Astrocyte of the spinal cord (primary cell): ENCODE measurements at regions not wholly inside any gene's neighbourhood (a gene's known extent, or its start where the extent isn't known, plus 50 kb on each side); places are given as distances from the start of the nearest gene placed in this dataset.
A peak's percentile ranks its signal among the peaks of the same experiment; 100 is the strongest.

Experiments used
- DNase-seq: peaks from one replicate; pipeline ENCODE4 v3.0.0; 2011; ENCODE audit warnings: low read depth, low spot score
- H3K4me3 ChIP-seq: 2 replicates; pipeline ENCODE4 v1.5.1; 2011; ENCODE audit warnings: low read depth, mild to moderate bottlenecking, low read length, moderate library complexity
- in situ Hi-C: cut with HindIII; loops from 2 replicates; pipeline ENCODE4 v1.10.0; 2017; ENCODE audit warnings: low sequenced_read_pairs
- TF ChIP-seq, protein P1 (sequence below): IDR thresholded peaks from 2 replicates; pipeline ENCODE4 v1.5.1; 2012; ENCODE audit warnings: low read depth, mild to moderate bottlenecking, low read length, inconsistent platforms

DNA sequence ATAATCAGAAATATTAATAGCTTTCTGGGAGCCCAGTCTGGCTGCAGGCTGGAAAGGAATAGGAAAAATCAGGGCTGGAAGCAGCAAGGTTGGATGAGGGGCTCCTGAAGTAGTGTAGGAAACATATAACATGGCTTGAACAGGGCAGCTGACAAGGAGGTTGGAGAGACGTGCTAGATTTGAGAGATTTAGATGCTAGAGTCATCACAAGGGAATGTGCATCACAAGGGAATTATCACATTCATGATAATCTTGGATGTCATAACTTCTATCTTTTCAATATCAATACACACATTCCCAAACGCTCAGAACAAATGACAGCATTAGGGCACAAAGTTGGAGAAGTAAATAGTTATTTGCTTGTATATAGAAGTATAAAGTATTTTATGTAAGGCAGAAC is 120.9 kb upstream of the EGFR start:
- in situ Hi-C loops: no loop called here
- TF ChIP-seq, protein P1, sequence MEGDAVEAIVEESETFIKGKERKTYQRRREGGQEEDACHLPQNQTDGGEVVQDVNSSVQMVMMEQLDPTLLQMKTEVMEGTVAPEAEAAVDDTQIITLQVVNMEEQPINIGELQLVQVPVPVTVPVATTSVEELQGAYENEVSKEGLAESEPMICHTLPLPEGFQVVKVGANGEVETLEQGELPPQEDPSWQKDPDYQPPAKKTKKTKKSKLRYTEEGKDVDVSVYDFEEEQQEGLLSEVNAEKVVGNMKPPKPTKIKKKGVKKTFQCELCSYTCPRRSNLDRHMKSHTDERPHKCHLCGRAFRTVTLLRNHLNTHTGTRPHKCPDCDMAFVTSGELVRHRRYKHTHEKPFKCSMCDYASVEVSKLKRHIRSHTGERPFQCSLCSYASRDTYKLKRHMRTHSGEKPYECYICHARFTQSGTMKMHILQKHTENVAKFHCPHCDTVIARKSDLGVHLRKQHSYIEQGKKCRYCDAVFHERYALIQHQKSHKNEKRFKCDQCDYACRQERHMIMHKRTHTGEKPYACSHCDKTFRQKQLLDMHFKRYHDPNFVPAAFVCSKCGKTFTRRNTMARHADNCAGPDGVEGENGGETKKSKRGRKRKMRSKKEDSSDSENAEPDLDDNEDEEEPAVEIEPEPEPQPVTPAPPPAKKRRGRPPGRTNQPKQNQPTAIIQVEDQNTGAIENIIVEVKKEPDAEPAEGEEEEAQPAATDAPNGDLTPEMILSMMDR: no peak
- DNase-seq: no peak

GRCh38 chr7:54898659-54899340 is 120.0 kb upstream of the EGFR start:
- no peak for DNase-seq
- TF ChIP-seq, protein P1: no peak
- no peak overlapping the region for H3K4me3 ChIP-seq
- in situ Hi-C loops: no loop called here

More for the DNA sequence above, 120.9 kb upstream of the EGFR start:
- H3K4me3 ChIP-seq: no peak overlapping the region

GRCh38 chr7:54901840-54902239 is 117.0 kb upstream of the EGFR start:
- H3K4me3 ChIP-seq: no peak overlapping the region
- in situ Hi-C loops: no loop called here
- no peak for DNase-seq
- TF ChIP-seq, protein P1: no peak

GRCh38 chr7:54904130-54904529 is 114.7 kb upstream of the EGFR start:
- DNase-seq: peak; percentile 82
- in situ Hi-C loops: no loop called here
- no peak overlapping the region for H3K4me3 ChIP-seq
- TF ChIP-seq, protein P1: no peak

DNA sequence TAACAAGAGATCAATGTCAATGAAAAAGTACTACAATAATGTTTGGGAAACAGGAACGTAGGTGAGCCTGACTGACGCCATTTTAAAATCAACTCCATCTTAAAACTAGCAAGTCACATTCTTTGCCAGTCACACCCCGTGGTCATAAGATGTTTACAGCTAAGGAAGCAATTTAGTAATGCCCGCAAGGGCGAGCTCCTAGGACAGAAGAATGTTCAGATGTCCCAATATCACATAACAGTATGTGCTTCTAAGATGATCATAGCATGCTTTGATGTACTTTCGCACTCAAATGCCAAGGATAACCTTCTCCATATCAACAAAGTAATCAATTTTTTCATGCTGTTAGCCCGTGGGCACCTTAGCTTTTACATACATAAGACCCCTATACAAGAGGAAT is 113.8 kb upstream of the EGFR start:
- in situ Hi-C loops: no loop called here
- no peak for DNase-seq
- no peak overlapping the region for H3K4me3 ChIP-seq
- TF ChIP-seq, protein P1: no peak

DNA sequence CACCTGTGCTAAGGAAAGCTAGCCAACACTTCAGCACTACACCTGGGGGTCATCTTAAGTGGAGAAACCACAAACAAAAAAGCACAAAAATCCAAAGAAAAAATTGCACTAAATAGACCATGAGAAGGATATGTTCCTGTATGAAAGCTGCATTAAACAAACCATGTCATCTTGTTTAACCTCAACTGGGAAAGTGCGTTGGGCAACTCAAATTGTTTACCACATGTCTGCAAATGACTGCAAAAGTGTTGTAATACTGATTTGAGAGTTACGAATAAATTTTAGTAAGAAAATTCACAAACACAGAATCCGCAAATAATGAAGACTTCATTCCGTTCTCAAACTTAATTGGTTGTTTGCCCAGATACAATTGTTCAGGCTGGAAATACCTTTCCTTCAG is 111.9 kb upstream of the EGFR start:
- no peak for DNase-seq
- TF ChIP-seq, protein P1: no peak
- no peak overlapping the region for H3K4me3 ChIP-seq
- in situ Hi-C loops: no loop called here
